K562 (cell line): ENCODE measurements at regions not wholly inside any gene's neighbourhood (a gene's known extent, or its start where the extent isn't known, plus 50 kb on each side); places are given as distances from the start of the nearest gene placed in this dataset.

ENCODE experiments used
- FOXM1 ChIP-seq, 2 experiments: fragments of 450-650 bp in 1 of 2; sonication (generic) in 1 of 2; formaldehyde crosslinking in 1 of 2; IDR thresholded peaks; 2 replicates each; pipeline versions ENCODE4 v1.6.1 to v1.9.0; 2017 to 2022; ENCODE audit warnings: low read depth in 2 of 2, mild to moderate bottlenecking in 2 of 2, missing genetic modification reagents in 1 of 2, moderate library complexity in 1 of 2
- GABPA ChIP-seq: fragments of 200-800 bp; sonication (Bioruptor generic); conservative IDR thresholded peaks from 2 replicates; pipeline ENCODE4 v1.6.1; 2016; ENCODE audit warnings: low read depth, missing genetic modification characterization, missing compliant biosample characterization
- POLR2A ChIP-seq: fragments of 450-650 bp; conservative IDR thresholded peaks from 2 replicates; pipeline ENCODE4 v1.6.1; 2016
- RAD21 ChIP-seq, 2 experiments: fragments of 250-450 bp in 1 of 2; fragments of 450-650 bp in 1 of 2; sonication (Bioruptor Pico) in 1 of 2; formaldehyde crosslinking in 1 of 2; IDR thresholded peaks in 1 of 2; conservative IDR thresholded peaks in 1 of 2; 2 replicates each; pipeline versions ENCODE4 v1.4.0 to v1.8.0; 2020 to 2022; ENCODE audit warnings: mild to moderate bottlenecking in 2 of 2, moderate library complexity in 1 of 2
- SMC3 ChIP-seq: conservative IDR thresholded peaks from 2 replicates; pipeline ENCODE4 v1.6.1; 2011; ENCODE audit warnings: low read depth, low read length, improper control_type of control experiment; ENCODE audit not compliant: insufficient read depth
- ZNF277 ChIP-seq: fragments of 250-450 bp; sonication (Bioruptor Pico); IDR thresholded peaks from 2 replicates; pipeline ENCODE4 v1.8.0; 2022; ENCODE audit warnings: inconsistent platforms, mild to moderate bottlenecking, moderate library complexity, borderline replicate concordance
- TF ChIP-seq, protein P1 (sequence below): fragments of 250-450 bp; sonication (Bioruptor Pico); IDR thresholded peaks from 2 replicates; pipeline ENCODE4 v1.8.0; 2022; ENCODE audit warnings: moderate library complexity, mild to moderate bottlenecking, inconsistent platforms
- TF ChIP-seq, protein P2 (sequence below), 2 experiments: fragments of 450-650 bp in 1 of 2; sonication (generic) in 1 of 2; formaldehyde crosslinking in 1 of 2; IDR thresholded peaks; 2 replicates each; pipeline versions ENCODE4 v1.7.1 to v1.9.0; 2016 to 2022; ENCODE audit warnings: inconsistent platforms in 1 of 2, mild to moderate bottlenecking in 1 of 2, missing genetic modification reagents in 1 of 2

- TF ChIP-seq, protein P1, sequence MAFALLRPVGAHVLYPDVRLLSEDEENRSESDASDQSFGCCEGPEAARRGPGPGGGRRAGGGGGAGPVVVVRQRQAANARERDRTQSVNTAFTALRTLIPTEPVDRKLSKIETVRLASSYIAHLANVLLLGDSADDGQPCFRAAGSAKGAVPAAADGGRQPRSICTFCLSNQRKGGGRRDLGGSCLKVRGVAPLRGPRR (CRISPR knock-in tag) = no peak
- no peak for TF ChIP-seq POLR2A
- TF ChIP-seq ZNF277 (CRISPR knock-in tag) = no peak
- no peak for TF ChIP-seq RAD21 (CRISPR knock-in tag; conservative IDR thresholded peaks at IDR 0.05 in 1 of 2, IDR thresholded peaks at IDR 0.05 in 1 of 2)
- no peak for TF ChIP-seq GABPA (tag)
- TF ChIP-seq SMC3 = no peak
- TF ChIP-seq, protein P2, sequence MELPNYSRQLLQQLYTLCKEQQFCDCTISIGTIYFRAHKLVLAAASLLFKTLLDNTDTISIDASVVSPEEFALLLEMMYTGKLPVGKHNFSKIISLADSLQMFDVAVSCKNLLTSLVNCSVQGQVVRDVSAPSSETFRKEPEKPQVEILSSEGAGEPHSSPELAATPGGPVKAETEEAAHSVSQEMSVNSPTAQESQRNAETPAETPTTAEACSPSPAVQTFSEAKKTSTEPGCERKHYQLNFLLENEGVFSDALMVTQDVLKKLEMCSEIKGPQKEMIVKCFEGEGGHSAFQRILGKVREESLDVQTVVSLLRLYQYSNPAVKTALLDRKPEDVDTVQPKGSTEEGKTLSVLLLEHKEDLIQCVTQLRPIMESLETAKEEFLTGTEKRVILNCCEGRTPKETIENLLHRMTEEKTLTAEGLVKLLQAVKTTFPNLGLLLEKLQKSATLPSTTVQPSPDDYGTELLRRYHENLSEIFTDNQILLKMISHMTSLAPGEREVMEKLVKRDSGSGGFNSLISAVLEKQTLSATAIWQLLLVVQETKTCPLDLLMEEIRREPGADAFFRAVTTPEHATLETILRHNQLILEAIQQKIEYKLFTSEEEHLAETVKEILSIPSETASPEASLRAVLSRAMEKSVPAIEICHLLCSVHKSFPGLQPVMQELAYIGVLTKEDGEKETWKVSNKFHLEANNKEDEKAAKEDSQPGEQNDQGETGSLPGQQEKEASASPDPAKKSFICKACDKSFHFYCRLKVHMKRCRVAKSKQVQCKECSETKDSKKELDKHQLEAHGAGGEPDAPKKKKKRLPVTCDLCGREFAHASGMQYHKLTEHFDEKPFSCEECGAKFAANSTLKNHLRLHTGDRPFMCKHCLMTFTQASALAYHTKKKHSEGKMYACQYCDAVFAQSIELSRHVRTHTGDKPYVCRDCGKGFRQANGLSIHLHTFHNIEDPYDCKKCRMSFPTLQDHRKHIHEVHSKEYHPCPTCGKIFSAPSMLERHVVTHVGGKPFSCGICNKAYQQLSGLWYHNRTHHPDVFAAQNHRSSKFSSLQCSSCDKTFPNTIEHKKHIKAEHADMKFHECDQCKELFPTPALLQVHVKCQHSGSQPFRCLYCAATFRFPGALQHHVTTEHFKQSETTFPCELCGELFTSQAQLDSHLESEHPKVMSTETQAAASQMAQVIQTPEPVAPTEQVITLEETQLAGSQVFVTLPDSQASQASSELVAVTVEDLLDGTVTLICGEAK (IDR thresholded peaks at IDR 0.05) = no peak
- TF ChIP-seq, protein P2 (CRISPR knock-in tag; IDR thresholded peaks at IDR 0.05) = no peak
- TF ChIP-seq FOXM1 (IDR thresholded peaks at IDR 0.05; ENCODE audit: low read depth) = no peak
- TF ChIP-seq FOXM1 (CRISPR knock-in tag; IDR thresholded peaks at IDR 0.05; ENCODE audit: low read depth) = no peak
Observed at GRCh38 chr2:114039677-114040076, 149.8 kb downstream of the ACTR3 start.
